Testis (tissue), 2 donors: ENCODE measurements at regions not wholly inside any gene's neighbourhood (a gene's known extent, or its start where the extent isn't known, plus 50 kb on each side); places are given as distances from the start of the nearest gene placed in this dataset.

Experiments used
- CTCF ChIP-seq, 3 experiments: fragments of 450-650 bp in 2 of 3; fragments of 200-600 bp in 1 of 3; sonication (generic) in 1 of 3; IDR thresholded peaks; one replicate each; pipeline ENCODE4 v1.5.1; 2016 to 2019; ENCODE audit warnings: antibody characterized with exemption in 3 of 3, mild to moderate bottlenecking in 2 of 3, moderate library complexity in 1 of 3
- POLR2A ChIP-seq: fragments of 450-650 bp; IDR thresholded peaks from one replicate; pipeline ENCODE4 v1.6.1; 2017; ENCODE audit warnings: antibody characterized with exemption, mild to moderate bottlenecking, moderate library complexity

GRCh38 chr10:44724415-44725174, 186.5 kb upstream of the TMEM72 start:
- no peak for TF ChIP-seq CTCF (IDR thresholded peaks at IDR 0.05)
- no peak for TF ChIP-seq POLR2A
